ENCODE measurements at regions not wholly inside any gene's neighbourhood (a gene's known extent, or its start where the extent isn't known, plus 50 kb on each side); places are given as distances from the start of the nearest gene placed in this dataset.
"Not testable (repeated sequence)": the region's sequence is repeated elsewhere in the genome, so short reads cannot be mapped to it uniquely, and the experiment has no call there.

DNA sequence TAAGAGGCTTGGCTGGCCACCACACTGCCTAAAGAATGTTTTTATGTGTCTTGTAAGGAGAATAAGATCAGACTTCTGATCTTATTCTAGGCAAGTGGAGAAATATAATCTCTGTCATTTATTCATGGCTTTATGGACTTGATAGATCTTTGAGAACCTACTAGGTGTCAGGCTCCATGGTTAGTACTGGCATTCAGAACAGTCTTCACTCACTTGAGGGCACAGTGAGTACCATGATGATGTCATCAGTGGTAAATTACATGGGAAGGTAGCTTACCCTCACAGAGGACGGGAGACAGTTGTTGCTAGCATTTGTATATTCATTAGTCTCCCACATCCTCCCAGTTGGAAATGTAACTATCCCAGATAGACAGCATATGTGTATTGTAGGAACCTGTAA, 53.5 kb upstream of the NEK3 start:
- DNase-seq (ENCODE audit: low read depth); H3K4me3 ChIP-seq (ENCODE audit: low read depth, low read length): not testable (repeated sequence)

DNA sequence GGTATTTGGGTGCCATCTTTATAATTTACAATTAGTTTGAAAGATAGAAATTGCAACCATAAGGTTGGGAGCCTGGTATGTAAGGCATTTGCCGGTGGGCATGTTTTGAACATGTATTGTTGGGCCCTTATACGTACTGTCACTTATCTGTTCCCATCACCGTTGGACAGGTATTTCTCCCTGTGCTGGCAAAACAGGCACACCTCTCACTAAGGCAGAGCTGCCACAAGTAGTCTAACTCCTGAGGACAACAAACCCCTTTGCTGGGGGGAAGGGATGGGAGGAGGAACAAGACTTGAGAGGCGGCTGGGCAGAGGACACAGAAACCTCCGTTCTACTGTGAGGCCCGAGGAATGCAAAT, 52.0 kb upstream of the NEK3 start:
- not testable (repeated sequence) for DNase-seq (ENCODE audit: low read depth); H3K4me3 ChIP-seq (ENCODE audit: low read depth, low read length)

DNA sequence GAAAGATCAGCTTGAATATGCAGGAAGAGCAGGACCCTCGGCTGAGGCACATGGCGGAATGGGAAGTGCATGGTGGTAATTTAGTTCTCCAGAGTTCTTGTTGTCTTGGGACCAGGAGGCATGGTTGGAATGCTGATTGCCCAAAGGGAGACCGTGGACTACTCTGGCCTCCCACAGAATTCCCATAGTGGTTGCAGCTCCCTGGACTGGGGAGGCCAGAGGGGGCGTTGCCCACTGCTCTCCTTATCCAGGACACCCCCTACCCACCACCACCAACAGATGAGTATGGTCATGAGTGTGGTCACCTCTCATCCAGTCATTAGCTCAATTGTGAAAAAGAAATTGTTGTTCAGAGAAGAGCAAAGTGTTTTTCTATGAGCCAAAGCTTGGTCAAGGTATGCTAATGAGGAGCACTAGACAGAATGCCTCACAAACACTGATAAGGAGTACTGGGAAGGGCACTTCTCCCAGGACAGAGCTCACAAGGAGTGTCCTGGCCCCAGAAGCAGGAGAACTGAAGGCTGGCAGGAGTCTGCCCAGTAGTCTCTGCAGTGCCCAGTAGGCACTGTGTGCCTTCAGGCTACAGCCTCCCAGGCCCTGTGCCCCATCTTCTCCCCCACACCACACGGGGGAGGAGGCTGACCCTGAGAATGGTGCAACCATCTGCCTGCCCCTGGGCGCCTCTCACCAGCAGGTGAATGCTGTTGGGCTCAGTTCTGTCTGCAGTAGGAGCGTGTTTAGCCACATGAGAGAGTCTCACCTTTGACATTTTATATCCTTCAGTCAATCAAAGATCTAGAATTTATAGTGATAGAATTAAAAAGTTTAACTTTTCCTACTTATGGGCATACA, 51.4 kb upstream of the NEK3 start:
- H3K4me3 ChIP-seq (ENCODE audit: low read depth, low read length); DNase-seq (ENCODE audit: low read depth): not testable (repeated sequence)

All from GM12864 (cell line).